ENCODE measurements at regions not wholly inside any gene's neighbourhood (a gene's known extent, or its start where the extent isn't known, plus 50 kb on each side); places are given as distances from the start of the nearest gene placed in this dataset.

DNA sequence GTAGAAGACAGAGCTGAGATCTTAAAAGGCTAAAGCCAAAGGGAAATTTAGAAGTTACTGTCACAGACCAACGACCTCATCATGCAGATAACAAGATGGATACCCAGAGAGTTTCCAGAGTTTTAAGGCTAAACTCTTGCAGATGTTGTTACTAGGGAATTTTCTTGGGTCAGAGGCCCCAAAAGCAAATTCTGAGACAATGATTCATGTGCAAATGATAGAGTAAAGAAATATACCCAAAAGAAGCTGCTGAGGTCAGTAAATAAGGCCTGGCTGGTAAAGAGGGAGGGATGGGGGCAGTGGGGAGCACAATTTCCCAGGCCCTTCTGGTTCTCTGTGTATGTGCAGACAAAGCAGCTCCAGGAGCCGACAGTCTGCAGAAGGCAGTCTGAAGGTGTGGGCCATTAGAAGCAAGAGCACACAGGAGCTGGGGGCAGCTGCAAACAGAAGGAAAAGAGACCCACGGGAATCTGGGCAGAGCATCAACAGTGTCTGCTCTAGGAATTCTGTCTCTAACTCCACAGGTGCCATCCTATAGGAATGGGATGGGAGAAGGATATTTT lies 330.8 kb downstream of the TBC1D4 start:
- Histone ChIP-seq H3K27me3 (replicated peaks in 1 of 2; ENCODE audit: control insufficient read depth in 2 of 2, insufficient read depth in 2 of 2, low read length in 1 of 2) (no peaks in the 10 kb centered on the region), H3K79me2 (ENCODE audit: control insufficient read depth, insufficient read depth, low read length) (no peaks in the 10 kb centered on the region), H3K36me3 (ENCODE audit: control insufficient read depth in 2 of 2, insufficient read depth in 2 of 2, low read length in 1 of 2) (no peaks in the 10 kb centered on the region), H3K4me2 (ENCODE audit: control insufficient read depth, insufficient read depth) (no peak overlapping the region), H3K4me1 (ENCODE audit: control insufficient read depth, insufficient read depth, low read length) (no peaks in the 10 kb centered on the region), H3K9ac (ENCODE audit: control insufficient read depth, insufficient read depth, low read length) (no peak overlapping the region), H3K4me3 (no peak overlapping the region), H3K9me3 (replicated peaks; ENCODE audit: control insufficient read depth, insufficient read depth, low read length) (no peaks in the 10 kb centered on the region), H3K27ac (ENCODE audit: control insufficient read depth, insufficient read depth) (no peak overlapping the region), H4K20me1 (ENCODE audit: control insufficient read depth, insufficient read depth) (no peaks in the 10 kb centered on the region), H2AFZ (ENCODE audit: control insufficient read depth, low read depth, low read length) (no peak overlapping the region)
- DNase-seq (ENCODE audit: low read depth, low spot score) (no peak), ATAC-seq (no peak), FAIRE-seq (no peak)
- BruUV-seq (replicated peaks), result no TSS peak
- ChIA-PET SMC1A (ENCODE audit: uncharacterized antibody, unreplicated experiment) (no interaction called here), POLR2A (no interaction called here), CTCF (no interaction called here), RAD21 (ENCODE audit: unreplicated experiment) (no interaction called here)
- WGBS (ENCODE audit: insufficient coverage, insufficient replicate concordance, low lambda C conversion rate, missing lambda C conversion rate), result 7% methylated on average over 3 of the region's 3 CpGs
- intact Hi-C loops (cut with micrococcal nuclease; ENCODE audit: unreplicated experiment), result no loop called here
- in situ Hi-C loops (cut with MboI), result no loop called here
- TF ChIP-seq PKNOX1 (IDR thresholded peaks at IDR 0.05) (no peak), TARDBP (IDR thresholded peaks at IDR 0.05; ENCODE audit: borderline replicate concordance) (no peak), FOXK2 (IDR thresholded peaks at IDR 0.05) (no peak), YY1 (IDR thresholded peaks at IDR 0.05; ENCODE audit: low read depth, low read length) (no peak), JUND (IDR thresholded peaks at IDR 0.05; ENCODE audit: low read depth, low read length) (no peak), STAT1 (conservative IDR thresholded peaks at IDR 0.05) (no peak), PML (IDR thresholded peaks at IDR 0.05; ENCODE audit: low read length) (no peak), BHLHE40 (IDR thresholded peaks at IDR 0.05; ENCODE audit: borderline replicate concordance in 1 of 2, low read depth in 2 of 2, low read length in 1 of 2) (no peak), NR2C2 (IDR thresholded peaks at IDR 0.05; ENCODE audit: borderline replicate concordance, control insufficient read depth, insufficient read length, low read depth) (no peak), MAX (IDR thresholded peaks at IDR 0.05; ENCODE audit: low read depth, low read length) (no peak), USF2 (IDR thresholded peaks at IDR 0.05; ENCODE audit: borderline replicate concordance, low read depth, low read length) (no peak)
- TF ChIP-seq, protein P1, sequence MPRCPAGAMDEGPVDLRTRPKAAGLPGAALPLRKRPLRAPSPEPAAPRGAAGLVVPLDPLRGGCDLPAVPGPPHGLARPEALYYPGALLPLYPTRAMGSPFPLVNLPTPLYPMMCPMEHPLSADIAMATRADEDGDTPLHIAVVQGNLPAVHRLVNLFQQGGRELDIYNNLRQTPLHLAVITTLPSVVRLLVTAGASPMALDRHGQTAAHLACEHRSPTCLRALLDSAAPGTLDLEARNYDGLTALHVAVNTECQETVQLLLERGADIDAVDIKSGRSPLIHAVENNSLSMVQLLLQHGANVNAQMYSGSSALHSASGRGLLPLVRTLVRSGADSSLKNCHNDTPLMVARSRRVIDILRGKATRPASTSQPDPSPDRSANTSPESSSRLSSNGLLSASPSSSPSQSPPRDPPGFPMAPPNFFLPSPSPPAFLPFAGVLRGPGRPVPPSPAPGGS (IDR thresholded peaks at IDR 0.05; ENCODE audit: borderline replicate concordance, insufficient read depth, low read depth, low read length, poor library complexity, severe bottlenecking), result no peak
- TF ChIP-seq, protein P2, sequence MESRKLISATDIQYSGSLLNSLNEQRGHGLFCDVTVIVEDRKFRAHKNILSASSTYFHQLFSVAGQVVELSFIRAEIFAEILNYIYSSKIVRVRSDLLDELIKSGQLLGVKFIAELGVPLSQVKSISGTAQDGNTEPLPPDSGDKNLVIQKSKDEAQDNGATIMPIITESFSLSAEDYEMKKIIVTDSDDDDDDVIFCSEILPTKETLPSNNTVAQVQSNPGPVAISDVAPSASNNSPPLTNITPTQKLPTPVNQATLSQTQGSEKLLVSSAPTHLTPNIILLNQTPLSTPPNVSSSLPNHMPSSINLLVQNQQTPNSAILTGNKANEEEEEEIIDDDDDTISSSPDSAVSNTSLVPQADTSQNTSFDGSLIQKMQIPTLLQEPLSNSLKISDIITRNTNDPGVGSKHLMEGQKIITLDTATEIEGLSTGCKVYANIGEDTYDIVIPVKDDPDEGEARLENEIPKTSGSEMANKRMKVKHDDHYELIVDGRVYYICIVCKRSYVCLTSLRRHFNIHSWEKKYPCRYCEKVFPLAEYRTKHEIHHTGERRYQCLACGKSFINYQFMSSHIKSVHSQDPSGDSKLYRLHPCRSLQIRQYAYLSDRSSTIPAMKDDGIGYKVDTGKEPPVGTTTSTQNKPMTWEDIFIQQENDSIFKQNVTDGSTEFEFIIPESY (IDR thresholded peaks at IDR 0.05), result no peak
- TF ChIP-seq, protein P3, sequence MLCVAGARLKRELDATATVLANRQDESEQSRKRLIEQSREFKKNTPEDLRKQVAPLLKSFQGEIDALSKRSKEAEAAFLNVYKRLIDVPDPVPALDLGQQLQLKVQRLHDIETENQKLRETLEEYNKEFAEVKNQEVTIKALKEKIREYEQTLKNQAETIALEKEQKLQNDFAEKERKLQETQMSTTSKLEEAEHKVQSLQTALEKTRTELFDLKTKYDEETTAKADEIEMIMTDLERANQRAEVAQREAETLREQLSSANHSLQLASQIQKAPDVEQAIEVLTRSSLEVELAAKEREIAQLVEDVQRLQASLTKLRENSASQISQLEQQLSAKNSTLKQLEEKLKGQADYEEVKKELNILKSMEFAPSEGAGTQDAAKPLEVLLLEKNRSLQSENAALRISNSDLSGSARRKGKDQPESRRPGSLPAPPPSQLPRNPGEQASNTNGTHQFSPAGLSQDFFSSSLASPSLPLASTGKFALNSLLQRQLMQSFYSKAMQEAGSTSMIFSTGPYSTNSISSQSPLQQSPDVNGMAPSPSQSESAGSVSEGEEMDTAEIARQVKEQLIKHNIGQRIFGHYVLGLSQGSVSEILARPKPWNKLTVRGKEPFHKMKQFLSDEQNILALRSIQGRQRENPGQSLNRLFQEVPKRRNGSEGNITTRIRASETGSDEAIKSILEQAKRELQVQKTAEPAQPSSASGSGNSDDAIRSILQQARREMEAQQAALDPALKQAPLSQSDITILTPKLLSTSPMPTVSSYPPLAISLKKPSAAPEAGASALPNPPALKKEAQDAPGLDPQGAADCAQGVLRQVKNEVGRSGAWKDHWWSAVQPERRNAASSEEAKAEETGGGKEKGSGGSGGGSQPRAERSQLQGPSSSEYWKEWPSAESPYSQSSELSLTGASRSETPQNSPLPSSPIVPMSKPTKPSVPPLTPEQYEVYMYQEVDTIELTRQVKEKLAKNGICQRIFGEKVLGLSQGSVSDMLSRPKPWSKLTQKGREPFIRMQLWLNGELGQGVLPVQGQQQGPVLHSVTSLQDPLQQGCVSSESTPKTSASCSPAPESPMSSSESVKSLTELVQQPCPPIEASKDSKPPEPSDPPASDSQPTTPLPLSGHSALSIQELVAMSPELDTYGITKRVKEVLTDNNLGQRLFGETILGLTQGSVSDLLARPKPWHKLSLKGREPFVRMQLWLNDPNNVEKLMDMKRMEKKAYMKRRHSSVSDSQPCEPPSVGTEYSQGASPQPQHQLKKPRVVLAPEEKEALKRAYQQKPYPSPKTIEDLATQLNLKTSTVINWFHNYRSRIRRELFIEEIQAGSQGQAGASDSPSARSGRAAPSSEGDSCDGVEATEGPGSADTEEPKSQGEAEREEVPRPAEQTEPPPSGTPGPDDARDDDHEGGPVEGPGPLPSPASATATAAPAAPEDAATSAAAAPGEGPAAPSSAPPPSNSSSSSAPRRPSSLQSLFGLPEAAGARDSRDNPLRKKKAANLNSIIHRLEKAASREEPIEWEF (IDR thresholded peaks at IDR 0.05; ENCODE audit: insufficient replicate concordance, low read depth, low read length), result no peak
